RPMI8226 (cell line): ENCODE measurements at regions not wholly inside any gene's neighbourhood (a gene's known extent, or its start where the extent isn't known, plus 50 kb on each side); places are given as distances from the start of the nearest gene placed in this dataset.
"Not testable (repeated sequence)": the region's sequence is repeated elsewhere in the genome, so short reads cannot be mapped to it uniquely, and the experiment has no call there.

Experiments
- DNase-seq: peaks from one replicate; pipeline ENCODE4 v3.0.0-alpha.2; 2015

GRCh38 chr20:47845382-47845977 is 60.2 kb upstream of the SULF2 start:
- DNase-seq: not testable (repeated sequence)

GRCh38 chr20:47844568-47844906 is 59.3 kb upstream of the SULF2 start:
- not testable (repeated sequence) for DNase-seq

GRCh38 chr20:47843886-47844567 is 58.7 kb upstream of the SULF2 start:
- peak; percentile 46 for DNase-seq

GRCh38 chr20:47842950-47843349 is 57.7 kb upstream of the SULF2 start:
- DNase-seq: peak; percentile 39

GRCh38 chr20:47842004-47842403 is 56.7 kb upstream of the SULF2 start:
- not testable (repeated sequence) for DNase-seq

GRCh38 chr20:47836256-47836817 is 51.1 kb upstream of the SULF2 start:
- not testable (repeated sequence) for DNase-seq
